Pancreas (tissue), 10 donors: ENCODE measurements at regions not wholly inside any gene's neighbourhood (a gene's known extent, or its start where the extent isn't known, plus 50 kb on each side); places are given as distances from the start of the nearest gene placed in this dataset.

ENCODE experiments used
- ATAC-seq, 4 donors: fragments of 200-7000 bp; cut with Tn5 transposase; one replicate each; pipeline versions ENCODE4 v1.8.0 to v1.9.1; 2020; ENCODE audit warnings: mild to moderate bottlenecking in 4 of 4, moderate library complexity in 4 of 4
- DNase-seq, 6 donors: peaks; one replicate each; pipeline ENCODE4 v3.0.0-alpha.2; 2020
- FAIRE-seq: peaks from 2 replicates; lab custom pipeline; 2012; peaks lifted over from hg19 to GRCh38; lab: Jason Lieb, UNC
- H3K27ac ChIP-seq, 4 donors: fragments of 200-600 bp; sonication (generic); 1 replicate in 3 of 4; 2 replicates in 1 of 4; pipeline versions ENCODE4 v1.5.0 to v1.8.0; 2020
- H3K27me3 ChIP-seq, 4 donors: fragments of 200-600 bp; one replicate each; pipeline ENCODE4 v1.8.0; 2021
- H3K36me3 ChIP-seq, 3 donors: fragments of 200-600 bp; sonication (generic) in 1 of 3; one replicate each; pipeline versions ENCODE4 v1.5.0 to v1.8.0; 2020 to 2021
- H3K4me1 ChIP-seq, 3 donors: fragments of 200-600 bp; one replicate each; pipeline ENCODE4 v1.8.0; 2021
- H3K4me3 ChIP-seq, 4 donors: fragments of 200-600 bp; sonication (generic) in 2 of 4; one replicate each; pipeline versions ENCODE4 v1.5.0 to v1.8.0; 2020 to 2021
- H3K9me3 ChIP-seq, 4 donors: fragments of 200-600 bp; one replicate each; pipeline ENCODE4 v1.8.0; 2021
- WGBS, 2 donors: extraction: QIAGEN DNeasy Blood & Tissue Kit; methylation state at CpG; one replicate each; pipeline ENCODE4 v1.1.7; 2013; 5-methylcytosine and 5-hydroxymethylcytosine counted together
- intact Hi-C, 3 donors: fragments of 100-400 bp; cut with DNase I; formaldehyde crosslinking; loops; one replicate each; pipeline versions ENCODE4 v1.11.1 to v1.14.2; 2022
- TF ChIP-seq, protein P1 (sequence below), 4 donors: fragments of 200-600 bp; sonication (generic) in 3 of 4; IDR thresholded peaks; one replicate each; pipeline versions ENCODE4 v1.5.0 to v1.8.0; 2021; ENCODE audit warnings: antibody characterized with exemption in 4 of 4
- donor health status: healthy with polysubstance abuse.
- donor health status: DM: no; HTN: no; CAD: no; lungs with moderate emphysema.
- donor health status: DM: no; HTN: no; CAD: no.
- donor health status: control.
- donor health status: control.
- donor health status: Bipolar disorder and iron deficiency.
- donor health status: DM: yes; HTN: yes; CAD: no.
- donor health status: DM: no; HTN: no; CAD: no.
- donor health status: DM: no; HTN: no; CAD: no.
- donor health status: DM: yes; HTN: yes; CAD: no.

DNA sequence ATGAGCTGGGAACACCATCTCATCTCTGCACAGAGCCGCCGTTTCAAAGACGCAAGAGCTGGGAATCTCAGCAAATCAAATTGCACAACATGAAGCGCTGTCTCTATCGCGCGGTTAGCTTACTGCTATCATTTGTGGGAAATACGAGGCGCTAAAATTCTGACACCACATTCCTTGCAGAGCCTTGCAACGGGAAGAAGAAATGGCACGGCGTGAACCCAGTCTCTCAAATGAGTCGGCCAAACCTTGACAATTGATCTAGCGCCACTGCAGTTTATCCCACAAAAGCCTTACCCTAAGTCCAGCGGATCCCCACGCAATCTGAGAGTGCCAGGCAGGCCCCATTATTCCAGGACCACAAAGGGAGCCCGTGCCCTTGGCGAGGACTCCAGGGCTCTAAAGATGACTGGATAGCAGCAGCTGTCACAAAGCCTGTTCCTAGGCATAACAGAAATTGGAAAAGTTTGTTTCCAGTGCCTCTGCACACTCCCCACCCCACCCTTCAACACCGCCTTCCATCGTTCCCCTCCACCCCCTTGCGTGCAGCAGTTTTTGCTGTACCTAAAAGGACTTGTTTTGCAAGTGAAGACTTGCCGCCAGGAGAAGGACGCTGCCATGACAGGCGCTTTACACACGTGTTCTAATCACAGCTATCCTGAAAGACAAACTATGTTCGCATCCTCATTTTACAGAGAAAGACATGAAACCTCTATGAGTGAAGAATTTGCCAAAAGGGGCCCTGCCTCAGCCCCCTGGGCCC, 252.4 kb downstream of the EIPR1 start:
- no peaks in the 10 kb centered on the region for H3K4me1 ChIP-seq
- WGBS, 2 donors: 79 to 82% methylated on average over 26 of the region's 26 CpGs
- TF ChIP-seq, protein P1, sequence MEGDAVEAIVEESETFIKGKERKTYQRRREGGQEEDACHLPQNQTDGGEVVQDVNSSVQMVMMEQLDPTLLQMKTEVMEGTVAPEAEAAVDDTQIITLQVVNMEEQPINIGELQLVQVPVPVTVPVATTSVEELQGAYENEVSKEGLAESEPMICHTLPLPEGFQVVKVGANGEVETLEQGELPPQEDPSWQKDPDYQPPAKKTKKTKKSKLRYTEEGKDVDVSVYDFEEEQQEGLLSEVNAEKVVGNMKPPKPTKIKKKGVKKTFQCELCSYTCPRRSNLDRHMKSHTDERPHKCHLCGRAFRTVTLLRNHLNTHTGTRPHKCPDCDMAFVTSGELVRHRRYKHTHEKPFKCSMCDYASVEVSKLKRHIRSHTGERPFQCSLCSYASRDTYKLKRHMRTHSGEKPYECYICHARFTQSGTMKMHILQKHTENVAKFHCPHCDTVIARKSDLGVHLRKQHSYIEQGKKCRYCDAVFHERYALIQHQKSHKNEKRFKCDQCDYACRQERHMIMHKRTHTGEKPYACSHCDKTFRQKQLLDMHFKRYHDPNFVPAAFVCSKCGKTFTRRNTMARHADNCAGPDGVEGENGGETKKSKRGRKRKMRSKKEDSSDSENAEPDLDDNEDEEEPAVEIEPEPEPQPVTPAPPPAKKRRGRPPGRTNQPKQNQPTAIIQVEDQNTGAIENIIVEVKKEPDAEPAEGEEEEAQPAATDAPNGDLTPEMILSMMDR (IDR thresholded peaks at IDR 0.05): no peak
- intact Hi-C loops: no loop called here
- DNase-seq (no peak), FAIRE-seq (no peak), ATAC-seq (no peak)
- H3K27me3 ChIP-seq: no peaks in the 10 kb centered on the region
- H3K9me3 ChIP-seq: no peaks in the 10 kb centered on the region
- no peak overlapping the region for H3K27ac ChIP-seq
- no peak overlapping the region for H3K4me3 ChIP-seq
- no peaks in the 10 kb centered on the region for H3K36me3 ChIP-seq

DNA sequence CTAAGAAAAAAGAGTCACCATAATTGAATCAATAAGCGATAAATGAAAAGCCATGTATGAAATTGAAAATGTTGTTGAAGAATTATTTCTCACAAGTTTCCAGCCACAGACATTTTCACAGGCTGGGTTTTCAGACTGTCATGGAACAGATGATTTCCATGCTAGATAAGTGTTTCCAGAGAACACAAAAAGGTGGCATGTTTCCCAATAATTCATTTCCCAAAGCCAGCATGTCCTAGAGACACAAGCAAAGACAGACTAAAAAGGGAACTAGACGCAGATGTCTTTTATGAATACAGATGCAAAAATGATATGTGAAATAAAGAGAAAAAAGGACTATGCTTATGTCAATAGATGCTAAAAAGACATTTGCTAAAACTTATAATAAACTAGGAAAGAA, 255.1 kb downstream of the EIPR1 start:
- intact Hi-C loops: no loop called here
- no peaks in the 10 kb centered on the region for H3K36me3 ChIP-seq
- no peaks in the 10 kb centered on the region for H3K4me1 ChIP-seq
- no peak overlapping the region for H3K27ac ChIP-seq
- FAIRE-seq (no peak), ATAC-seq (no peak), DNase-seq (no peak)
- TF ChIP-seq, protein P1 (IDR thresholded peaks at IDR 0.05): no peak
- H3K27me3 ChIP-seq: no peaks in the 10 kb centered on the region
- no peaks in the 10 kb centered on the region for H3K9me3 ChIP-seq
- H3K4me3 ChIP-seq: no peak overlapping the region
- WGBS, 2 donors: 86 to 87% methylated on average over 2 of the region's 2 CpGs

DNA sequence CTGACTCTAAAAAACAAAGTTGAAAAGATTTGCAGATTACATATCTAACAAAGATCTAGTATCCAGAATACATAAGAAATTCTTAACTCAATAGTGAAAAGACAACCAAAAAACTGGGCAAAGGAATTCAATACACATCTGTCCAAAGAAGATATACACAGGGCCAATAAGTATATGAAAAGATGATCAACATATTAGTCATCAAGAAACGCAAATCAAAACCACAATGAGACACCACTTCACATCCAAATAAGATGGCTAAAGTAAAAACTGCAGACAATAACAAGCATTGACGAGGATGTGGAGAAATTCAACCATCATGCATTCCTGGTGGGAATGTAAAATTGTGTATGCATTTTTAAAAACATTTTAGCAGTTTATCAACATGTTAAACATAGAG, 256.0 kb downstream of the EIPR1 start:
- Histone ChIP-seq H3K4me1 (no peaks in the 10 kb centered on the region), H3K9me3 (no peaks in the 10 kb centered on the region), H3K27me3 (no peaks in the 10 kb centered on the region), H3K4me3 (no peak overlapping the region), H3K27ac (no peak overlapping the region), H3K36me3 (no peaks in the 10 kb centered on the region)
- TF ChIP-seq, protein P1 (IDR thresholded peaks at IDR 0.05): no peak
- intact Hi-C loops: no loop called here
- FAIRE-seq (no peak), DNase-seq (no peak), ATAC-seq (no peak)
- WGBS, 2 donors: 71 to 83% methylated on average over 2 of the region's 2 CpGs

DNA sequence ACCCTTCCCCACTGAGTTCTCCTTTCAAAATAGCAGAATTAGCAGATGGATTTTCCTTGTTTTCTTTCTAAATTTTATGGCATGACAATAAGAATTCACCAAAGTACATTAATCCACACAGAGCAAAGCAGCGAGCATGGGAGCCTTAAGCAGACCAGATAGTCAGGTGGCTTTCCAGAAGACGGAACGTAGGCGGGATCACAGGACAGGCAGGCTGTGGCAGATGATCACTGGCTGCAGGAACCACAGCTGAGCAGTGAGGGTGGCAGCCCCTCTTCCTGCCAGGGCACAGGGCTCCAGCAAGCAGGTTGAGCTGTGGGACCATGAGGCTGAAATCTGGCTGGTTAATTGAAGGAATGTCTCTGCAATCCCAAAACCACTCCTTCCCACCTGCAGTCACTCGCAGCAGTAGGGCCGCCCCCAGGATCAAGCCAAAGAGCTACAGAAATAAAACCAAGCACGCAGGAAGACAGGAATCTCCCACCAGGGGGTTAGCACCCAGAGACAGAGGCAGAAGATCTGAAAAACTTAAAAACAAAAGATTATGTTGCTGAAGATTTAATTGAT, 259.9 kb downstream of the EIPR1 start:
- no peak overlapping the region for H3K27ac ChIP-seq
- no peak for DNase-seq

More for the DNA sequence above, 259.9 kb downstream of the EIPR1 start:
- ATAC-seq (no peak), FAIRE-seq (no peak)
- Histone ChIP-seq H3K4me1 (no peaks in the 10 kb centered on the region), H3K9me3 (no peaks in the 10 kb centered on the region), H3K27me3 (no peaks in the 10 kb centered on the region), H3K4me3 (no peak overlapping the region), H3K36me3 (no peaks in the 10 kb centered on the region)
- intact Hi-C loops: no loop called here
- 71 to 81% methylated on average over 7 of the region's 7 CpGs for WGBS, 2 donors
- TF ChIP-seq, protein P1 (IDR thresholded peaks at IDR 0.05): no peak
